Stimulated activated CD4-positive, alpha-beta T cell treated with anti-CD3 and anti-CD28 coated beads, TNF-alpha, amount 100 ng/mL, for 48 hours (primary cell): ENCODE measurements at regions not wholly inside any gene's neighbourhood (a gene's known extent, or its start where the extent isn't known, plus 50 kb on each side); places are given as distances from the start of the nearest gene placed in this dataset.
"Not testable (repeated sequence)": the region's sequence is repeated elsewhere in the genome, so short reads cannot be mapped to it uniquely, and the experiment has no call there.

Source experiments
- DNase-seq, 3 donors: peaks; one replicate each; pipeline ENCODE4 v3.0.0-alpha.2; 2020; ENCODE audit warnings: low read depth in 3 of 3

- no peak for DNase-seq
Observed at GRCh38 chr12:13442457-13442856, 245.9 kb downstream of the EMP1 start.

GRCh38 chr12:13440844-13441243 is 244.3 kb downstream of the EMP1 start:
- DNase-seq: no peak

GRCh38 chr12:13437541-13437940 is 241.0 kb downstream of the EMP1 start:
- DNase-seq: no peak

DNA sequence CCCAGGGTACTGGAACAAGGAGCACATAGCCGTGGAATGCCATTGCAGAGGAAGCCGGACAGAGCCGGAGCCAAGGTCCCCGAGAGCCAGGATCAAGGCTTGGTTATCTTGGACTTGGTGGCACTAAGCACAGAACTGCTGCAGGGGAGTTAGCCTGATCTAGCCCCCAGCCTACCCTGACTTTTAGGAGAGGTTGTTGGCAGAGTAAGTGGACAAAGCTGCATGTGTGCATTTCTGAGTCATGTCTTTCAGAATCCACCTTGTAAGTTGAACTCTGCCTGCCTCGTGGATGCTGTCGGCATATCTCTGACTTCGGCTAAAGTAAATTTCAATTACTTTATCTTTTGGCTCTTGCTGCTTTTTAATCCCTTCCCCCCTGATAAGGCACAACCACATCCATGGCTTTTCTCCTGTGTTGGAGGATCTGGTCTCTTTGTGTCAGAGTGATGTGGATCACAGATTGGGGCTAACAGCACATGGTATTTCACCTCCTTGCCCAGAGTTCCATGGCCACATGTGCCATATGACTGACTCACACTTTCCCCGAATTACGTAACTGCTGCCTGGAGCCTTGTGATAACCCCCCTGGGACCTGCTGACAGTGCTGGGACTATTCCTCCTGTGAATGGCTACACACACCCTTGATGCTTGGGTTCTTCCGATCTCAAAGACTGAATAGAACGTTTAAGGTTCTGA is 240.3 kb downstream of the EMP1 start:
- no peak for DNase-seq

DNA sequence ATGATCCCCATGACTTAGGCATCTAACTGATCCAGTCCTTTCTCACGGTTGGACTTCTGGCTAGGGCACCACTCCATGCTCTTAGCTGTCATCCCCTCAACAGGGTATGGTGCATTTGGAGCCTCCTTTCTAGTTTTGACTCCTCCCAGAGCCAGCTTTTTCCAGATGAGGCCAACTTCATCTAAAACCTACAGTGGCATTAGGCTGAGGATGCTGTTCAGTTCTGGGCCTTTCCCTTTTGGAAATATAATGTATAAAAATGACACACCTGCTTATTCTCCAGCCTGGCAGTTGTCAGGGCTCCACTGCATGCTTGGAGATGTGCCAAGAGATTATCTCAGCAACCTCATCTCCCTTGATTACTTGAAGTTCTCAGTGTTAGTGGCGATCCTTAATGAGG is 239.7 kb downstream of the EMP1 start:
- no peak for DNase-seq

DNA sequence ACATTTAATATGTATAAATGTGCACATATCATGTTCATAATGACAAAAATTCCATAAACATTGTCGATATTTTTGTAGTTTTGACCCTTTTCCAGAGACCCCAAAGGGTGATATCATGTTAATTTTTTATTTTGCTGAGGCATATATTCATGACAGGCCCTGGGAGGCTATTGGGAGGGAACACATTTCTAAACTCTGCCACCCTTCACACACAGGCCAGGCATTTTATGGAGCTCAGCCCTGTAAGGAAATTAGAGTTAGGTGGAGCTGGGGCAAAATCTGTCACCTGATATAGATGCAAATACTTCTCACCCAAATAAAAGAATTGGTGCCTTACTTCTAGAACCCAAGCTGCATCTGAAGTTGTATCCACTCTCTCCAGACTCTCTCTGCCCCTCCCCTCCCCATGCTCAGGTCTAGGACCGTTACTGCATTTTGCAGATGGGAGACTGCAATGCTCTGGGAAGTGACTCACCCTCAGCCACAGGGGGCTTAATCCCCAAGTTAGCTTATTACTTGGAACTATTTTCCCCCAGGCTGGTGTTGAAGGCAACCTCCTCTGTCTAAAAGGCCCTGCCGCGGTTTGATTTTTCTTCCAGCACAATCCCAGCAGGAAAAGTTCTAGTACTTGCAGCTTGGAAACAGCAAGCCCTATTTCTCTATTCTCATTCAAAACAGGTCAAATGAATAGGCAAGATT is 238.9 kb downstream of the EMP1 start:
- DNase-seq: no peak

DNA sequence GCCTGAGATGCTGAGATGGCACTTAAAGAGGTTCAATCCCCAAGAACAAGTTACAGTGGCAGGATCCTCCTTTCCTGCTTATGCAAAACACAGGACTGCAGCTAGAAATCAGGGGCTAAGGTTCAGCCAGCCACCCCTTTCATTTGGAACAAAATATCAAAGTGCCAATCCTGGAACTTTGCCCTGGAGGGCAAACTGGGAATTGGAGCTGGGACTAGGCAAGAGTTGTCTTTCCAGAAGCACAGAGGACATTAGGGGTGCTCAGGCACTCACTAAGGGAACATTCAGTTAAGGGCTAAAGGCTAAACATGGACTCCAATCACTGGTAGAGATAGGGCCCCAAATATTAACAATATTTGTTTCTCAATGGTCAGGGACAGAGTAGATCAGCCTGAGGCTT is 237.2 kb downstream of the EMP1 start:
- DNase-seq: no peak

DNA sequence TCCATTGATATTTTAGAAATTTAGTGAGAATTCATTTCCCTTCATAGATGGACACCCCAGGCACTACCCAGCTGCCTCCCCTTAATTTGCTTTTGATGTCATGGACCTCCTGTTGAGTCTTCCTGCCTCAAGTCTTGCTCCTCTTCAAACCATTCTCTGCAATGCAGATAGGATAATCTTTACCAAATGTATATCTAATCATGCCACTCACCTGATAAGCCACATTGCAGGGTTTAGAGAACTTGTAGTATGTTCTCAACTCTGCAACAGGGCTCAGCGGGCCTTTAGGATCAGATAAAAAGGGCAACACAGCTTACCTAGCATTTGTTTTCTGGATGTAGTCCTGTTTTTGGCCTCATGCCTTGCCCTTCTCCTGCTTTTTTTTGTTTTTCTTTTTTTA is 234.5 kb downstream of the EMP1 start:
- DNase-seq: no peak

DNA sequence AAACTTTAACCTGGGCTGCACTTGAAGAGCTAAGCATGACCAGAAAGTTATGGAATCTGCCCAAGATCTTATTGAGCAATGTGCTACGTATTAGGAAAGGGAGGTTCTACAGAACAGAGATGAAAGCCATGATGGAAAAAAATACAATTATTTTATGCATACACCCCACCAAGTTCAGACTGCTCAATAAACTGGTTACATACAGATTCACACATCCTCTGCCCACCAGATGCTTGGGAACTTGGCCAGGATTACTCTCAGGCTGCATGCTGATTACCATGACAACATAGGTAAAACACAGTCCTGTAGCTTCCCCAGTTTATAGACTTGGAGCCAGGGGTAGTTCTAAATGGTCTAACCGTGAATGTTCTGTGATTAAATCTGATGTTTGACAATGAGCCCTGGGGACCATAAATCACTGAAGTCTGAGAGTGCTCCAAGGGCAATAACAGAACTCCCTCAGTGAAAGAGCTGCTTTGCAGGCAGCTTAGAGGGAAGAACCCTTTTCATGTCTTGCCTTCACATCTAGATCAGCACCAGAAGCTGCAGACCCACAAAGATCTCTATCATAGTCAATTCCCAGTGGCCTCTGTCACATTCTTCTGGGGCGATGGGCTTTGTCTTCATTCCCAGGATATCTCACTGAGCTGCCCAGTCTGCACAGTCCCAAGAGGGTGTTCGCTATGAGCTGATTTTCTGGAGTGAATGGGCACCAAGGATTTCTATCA is 232.2 kb downstream of the EMP1 start:
- DNase-seq: no peak

- no peak for DNase-seq
Observed at GRCh38 chr12:13425766-13426165, 229.2 kb downstream of the EMP1 start.

DNA sequence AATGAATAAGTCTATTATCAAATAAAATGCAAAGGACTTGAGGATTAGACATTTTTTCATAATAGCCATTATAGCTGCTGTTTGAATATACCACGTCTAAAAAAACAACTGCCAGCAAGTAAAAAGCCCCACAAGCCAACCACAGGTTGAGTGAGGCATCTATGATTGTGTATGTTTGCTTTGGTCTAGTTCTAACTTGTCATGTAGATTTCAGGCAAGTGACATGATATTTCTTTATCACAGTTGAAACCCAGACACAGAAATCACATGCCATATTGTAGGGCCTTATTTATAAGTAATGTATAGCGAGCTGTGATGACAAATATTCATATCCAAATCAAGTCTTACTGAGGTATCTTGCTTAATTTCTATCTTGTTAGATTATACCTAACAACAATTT is 225.8 kb downstream of the EMP1 start:
- DNase-seq: no peak

DNA sequence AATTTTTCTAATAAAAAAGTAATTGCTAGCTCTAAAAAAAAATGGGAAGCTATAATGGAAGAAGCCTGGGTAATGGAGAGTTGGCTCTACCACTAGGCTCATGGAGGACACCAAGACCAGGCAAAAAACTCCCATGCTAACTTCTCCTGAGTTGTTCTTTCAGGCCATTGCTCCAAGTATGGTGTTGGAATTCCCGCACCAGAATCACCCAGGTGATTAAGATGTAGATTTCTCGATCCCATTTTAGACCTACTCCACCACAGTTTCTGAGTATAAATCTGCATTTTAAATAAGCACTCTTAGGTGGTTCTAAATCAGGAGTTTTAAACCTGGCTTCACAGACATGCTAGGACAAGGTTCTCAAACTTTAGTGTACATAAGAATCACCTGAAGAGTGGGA is 221.0 kb downstream of the EMP1 start:
- no peak for DNase-seq

DNA sequence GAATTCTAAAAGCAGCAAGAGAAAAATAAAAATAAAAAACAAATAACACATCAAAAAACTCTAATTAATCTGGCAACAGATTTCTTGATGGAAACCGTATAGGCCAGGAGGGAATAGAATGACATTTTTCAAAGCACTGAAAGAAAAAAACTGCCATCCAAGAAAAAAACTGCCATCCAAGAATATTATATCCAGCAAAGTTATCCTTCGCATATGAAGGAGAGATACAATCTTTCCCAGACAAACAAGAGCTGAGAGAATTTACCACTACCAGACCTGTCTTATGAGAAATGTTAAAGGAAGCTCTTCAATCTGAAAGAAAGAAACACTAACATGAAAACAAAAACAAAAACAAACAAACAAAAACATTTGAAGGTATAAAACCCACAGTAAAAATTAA is 214.8 kb downstream of the EMP1 start:
- no peak for DNase-seq

DNA sequence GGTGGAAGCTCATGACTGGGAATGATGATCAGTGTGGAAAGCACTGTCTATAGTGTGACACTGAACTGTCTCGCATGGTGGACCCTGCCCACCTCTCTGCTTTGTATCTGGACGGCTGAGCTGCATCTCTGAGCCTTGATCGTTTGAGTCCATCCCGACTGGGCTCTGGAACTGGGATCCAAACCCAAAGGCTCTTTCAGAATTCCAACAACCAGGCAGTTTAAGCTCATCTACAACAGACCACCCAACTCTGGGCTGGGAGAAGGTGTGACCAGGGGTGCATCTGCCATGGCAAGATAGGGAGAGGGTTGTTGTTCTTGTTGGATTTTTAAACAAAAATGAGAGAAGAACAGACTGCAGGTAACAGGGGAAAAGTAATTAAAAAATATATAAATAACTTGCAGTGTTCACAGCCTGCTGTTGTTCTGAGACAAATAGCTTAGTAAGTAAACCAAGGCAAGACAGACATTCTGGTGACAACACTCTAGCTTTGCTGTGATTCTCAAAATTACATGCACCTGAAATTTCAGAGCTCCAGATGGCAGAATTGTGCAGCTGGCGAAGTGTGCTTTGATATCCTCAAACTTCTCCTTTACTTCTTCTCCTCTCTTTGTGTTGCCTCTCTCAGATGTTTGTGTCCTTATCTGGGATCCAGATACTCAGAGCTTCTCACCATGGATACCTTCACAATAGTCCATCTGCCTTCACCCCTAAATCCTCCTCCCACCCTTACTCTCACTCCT is 209.6 kb downstream of the EMP1 start:
- DNase-seq: no peak

GRCh38 chr12:13404631-13405473 is 208.3 kb downstream of the EMP1 start:
- no peak for DNase-seq

- DNase-seq: no peak
Observed at GRCh38 chr12:13404111-13404628, 207.6 kb downstream of the EMP1 start.

DNA sequence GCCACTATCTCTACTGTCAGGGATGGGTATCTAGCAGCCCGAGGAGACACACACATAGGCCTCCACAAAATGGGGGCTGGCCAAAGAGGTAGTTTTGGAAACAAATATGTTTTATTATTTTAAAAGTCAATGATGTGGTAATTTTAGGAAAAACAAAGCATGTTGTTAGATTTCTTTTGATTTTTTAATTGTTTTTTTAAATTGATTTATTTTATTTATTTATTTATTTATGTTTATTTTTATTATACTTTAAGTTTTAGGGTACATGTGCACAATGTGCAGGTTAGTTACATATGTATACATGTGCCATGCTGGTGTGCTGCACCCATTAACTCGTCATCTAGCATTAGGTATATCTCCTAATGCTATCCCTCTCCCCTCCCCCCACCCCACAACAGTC is 194.8 kb downstream of the EMP1 start:
- DNase-seq: not testable (repeated sequence)

GRCh38 chr12:13390918-13391317 is 194.4 kb downstream of the EMP1 start:
- DNase-seq: no peak

GRCh38 chr12:13390381-13390861 is 193.9 kb downstream of the EMP1 start:
- no peak for DNase-seq

DNA sequence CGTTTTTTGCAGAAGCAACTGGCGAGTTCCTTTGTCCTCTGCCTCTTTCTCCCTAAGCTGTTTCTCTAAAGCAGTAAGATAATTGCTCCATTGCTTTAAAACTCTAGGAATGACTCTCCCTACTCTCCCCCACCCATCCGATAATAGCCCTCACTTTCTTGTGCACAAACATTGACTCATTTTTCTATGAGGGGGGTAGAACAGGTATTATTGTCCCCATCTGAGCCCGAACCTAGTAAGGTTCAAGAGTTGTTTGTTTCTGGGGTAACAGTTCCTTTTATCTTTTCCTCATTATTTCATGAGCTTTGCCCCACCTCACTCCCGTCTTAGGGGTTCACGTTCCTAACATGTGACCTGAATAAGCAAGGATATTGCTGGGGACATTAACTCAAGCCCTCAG is 190.6 kb downstream of the EMP1 start:
- DNase-seq: no peak
